ENCODE measurements at regions not wholly inside any gene's neighbourhood (a gene's known extent, or its start where the extent isn't known, plus 50 kb on each side); places are given as distances from the start of the nearest gene placed in this dataset.

- DNase-seq (ENCODE audit: low spot score), result no peak
- Histone ChIP-seq H3K27ac (no peak overlapping the region), H3K36me3 (no peaks in the 10 kb centered on the region), H3K4me3 (no peak overlapping the region), H3K27me3 (replicated peaks; ENCODE audit: insufficient read depth) (no peaks in the 10 kb centered on the region), H3K4me1 (replicated peaks) (no peaks in the 10 kb centered on the region), H3K9me3 (no peaks in the 10 kb centered on the region)
- intact Hi-C loops (cut with DNase I), result no loop called here
- no peak for TF ChIP-seq POLR2AphosphoS5 (IDR thresholded peaks at IDR 0.05)
- no peak for TF ChIP-seq CTCF (IDR thresholded peaks at IDR 0.05)
- TF ChIP-seq POLR2A (IDR thresholded peaks at IDR 0.05), result no peak
- 73% methylated on average over 4 of the region's 4 CpGs for WGBS
Measured at GRCh38 chr16:64202571-64202970, 919.3 kb downstream of the CDH11 start.

GRCh38 chr16:64196444-64196843 is 925.4 kb downstream of the CDH11 start:
- TF ChIP-seq CTCF (IDR thresholded peaks at IDR 0.05) (no peak), POLR2AphosphoS5 (IDR thresholded peaks at IDR 0.05) (no peak), POLR2A (IDR thresholded peaks at IDR 0.05) (no peak)
- H3K9me3 ChIP-seq, result no peaks in the 10 kb centered on the region
- no peaks in the 10 kb centered on the region for H3K27me3 ChIP-seq (replicated peaks; ENCODE audit: insufficient read depth)
- H3K4me3 ChIP-seq, result no peak overlapping the region
- no peaks in the 10 kb centered on the region for H3K4me1 ChIP-seq (replicated peaks)
- H3K27ac ChIP-seq, result no peak overlapping the region
- 67% methylated on average over 1 of the region's 1 CpG for WGBS
- DNase-seq (ENCODE audit: low spot score), result no peak
- no peaks in the 10 kb centered on the region for H3K36me3 ChIP-seq
- intact Hi-C loops (cut with DNase I), result no loop called here

- no peak for DNase-seq (ENCODE audit: low spot score)
- intact Hi-C loops (cut with DNase I), result no loop called here
Measured at GRCh38 chr16:64185954-64186353, 935.9 kb downstream of the CDH11 start.

GRCh38 chr16:64184156-64184555 is 937.7 kb downstream of the CDH11 start:
- H3K9me3 ChIP-seq, result no peaks in the 10 kb centered on the region
- H3K27me3 ChIP-seq (replicated peaks; ENCODE audit: insufficient read depth), result no peaks in the 10 kb centered on the region
- H3K4me3 ChIP-seq, result no peak overlapping the region
- no peaks in the 10 kb centered on the region for H3K4me1 ChIP-seq (replicated peaks)
- DNase-seq (ENCODE audit: low spot score), result no peak
- TF ChIP-seq CTCF (IDR thresholded peaks at IDR 0.05), result no peak
- H3K36me3 ChIP-seq, result no peaks in the 10 kb centered on the region
- intact Hi-C loops (cut with DNase I), result no loop called here
- no peak overlapping the region for H3K27ac ChIP-seq

More at GRCh38 chr16:64185954-64186353, 935.9 kb downstream of the CDH11 start:
- Histone ChIP-seq H3K27me3 (replicated peaks; ENCODE audit: insufficient read depth) (no peaks in the 10 kb centered on the region), H3K4me3 (no peak overlapping the region), H3K4me1 (replicated peaks) (no peaks in the 10 kb centered on the region), H3K9me3 (no peaks in the 10 kb centered on the region), H3K36me3 (no peaks in the 10 kb centered on the region), H3K27ac (no peak overlapping the region)
- WGBS, result 69% methylated on average over 3 of the region's 3 CpGs
- TF ChIP-seq POLR2AphosphoS5 (IDR thresholded peaks at IDR 0.05) (no peak), POLR2A (IDR thresholded peaks at IDR 0.05) (no peak), CTCF (IDR thresholded peaks at IDR 0.05) (no peak)

GRCh38 chr16:64182985-64183384 is 938.9 kb downstream of the CDH11 start:
- Histone ChIP-seq H3K9me3 (no peaks in the 10 kb centered on the region), H3K4me3 (no peak overlapping the region), H3K27ac (no peak overlapping the region), H3K36me3 (no peaks in the 10 kb centered on the region), H3K27me3 (replicated peaks; ENCODE audit: insufficient read depth) (no peaks in the 10 kb centered on the region), H3K4me1 (replicated peaks) (no peaks in the 10 kb centered on the region)
- TF ChIP-seq CTCF (IDR thresholded peaks at IDR 0.05) (no peak), POLR2AphosphoS5 (IDR thresholded peaks at IDR 0.05) (no peak), POLR2A (IDR thresholded peaks at IDR 0.05) (no peak)
- WGBS, result 81% methylated on average over 3 of the region's 3 CpGs
- intact Hi-C loops (cut with DNase I), result no loop called here
- no peak for DNase-seq (ENCODE audit: low spot score)

All from prostate gland (tissue), 2 donors.